Type B pancreatic cell (in vitro differentiated cells): ENCODE measurements at regions not wholly inside any gene's neighbourhood (a gene's known extent, or its start where the extent isn't known, plus 50 kb on each side); places are given as distances from the start of the nearest gene placed in this dataset.

Source experiments
- DNase-seq: peaks from one replicate; pipeline ENCODE4 v3.0.0; 2021; ENCODE audit warnings: mixed read lengths; ENCODE audit not compliant: unreplicated experiment; ENCODE audit errors: extremely low spot score
- H3K27ac Mint-ChIP-seq: 2 replicates; pipeline ENCODE4 v1.8.0; 2021; ENCODE audit warnings: mild to moderate bottlenecking, mixed read lengths
- H3K27me3 Mint-ChIP-seq: 2 replicates; pipeline ENCODE4 v1.8.0; 2021; ENCODE audit warnings: mixed read lengths
- H3K36me3 Mint-ChIP-seq: 2 replicates; pipeline ENCODE4 v1.8.0; 2021; ENCODE audit warnings: mixed read lengths
- H3K4me1 Mint-ChIP-seq: one replicate; pipeline ENCODE4 v1.8.0; 2021; ENCODE audit warnings: mixed read lengths; ENCODE audit not compliant: unreplicated experiment
- H3K4me3 Mint-ChIP-seq: 2 replicates; pipeline ENCODE4 v1.8.0; 2021; ENCODE audit warnings: mild to moderate bottlenecking, mixed read lengths
- H3K9me3 Mint-ChIP-seq: 2 replicates; pipeline ENCODE4 v1.8.0; 2021; ENCODE audit warnings: mixed read lengths
- TF ChIP-seq, protein P1 (sequence below): fragments of 200-600 bp; sonication (generic); conservative IDR thresholded peaks from 2 replicates; pipeline ENCODE4 v1.5.0; 2021; ENCODE audit warnings: antibody characterized with exemption, mild to moderate bottlenecking

GRCh38 chr2:171238946-171239345 lies 78.3 kb upstream of the TLK1 start:
- DNase-seq, result no peak
- TF ChIP-seq, protein P1, sequence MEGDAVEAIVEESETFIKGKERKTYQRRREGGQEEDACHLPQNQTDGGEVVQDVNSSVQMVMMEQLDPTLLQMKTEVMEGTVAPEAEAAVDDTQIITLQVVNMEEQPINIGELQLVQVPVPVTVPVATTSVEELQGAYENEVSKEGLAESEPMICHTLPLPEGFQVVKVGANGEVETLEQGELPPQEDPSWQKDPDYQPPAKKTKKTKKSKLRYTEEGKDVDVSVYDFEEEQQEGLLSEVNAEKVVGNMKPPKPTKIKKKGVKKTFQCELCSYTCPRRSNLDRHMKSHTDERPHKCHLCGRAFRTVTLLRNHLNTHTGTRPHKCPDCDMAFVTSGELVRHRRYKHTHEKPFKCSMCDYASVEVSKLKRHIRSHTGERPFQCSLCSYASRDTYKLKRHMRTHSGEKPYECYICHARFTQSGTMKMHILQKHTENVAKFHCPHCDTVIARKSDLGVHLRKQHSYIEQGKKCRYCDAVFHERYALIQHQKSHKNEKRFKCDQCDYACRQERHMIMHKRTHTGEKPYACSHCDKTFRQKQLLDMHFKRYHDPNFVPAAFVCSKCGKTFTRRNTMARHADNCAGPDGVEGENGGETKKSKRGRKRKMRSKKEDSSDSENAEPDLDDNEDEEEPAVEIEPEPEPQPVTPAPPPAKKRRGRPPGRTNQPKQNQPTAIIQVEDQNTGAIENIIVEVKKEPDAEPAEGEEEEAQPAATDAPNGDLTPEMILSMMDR, result no peak
- H3K27ac Mint-ChIP-seq, result no peak overlapping the region
- peaks cover under 1% of the 10 kb centered on the region for H3K9me3 Mint-ChIP-seq
- H3K4me3 Mint-ChIP-seq, result no peak overlapping the region
- no peaks in the 10 kb centered on the region for H3K27me3 Mint-ChIP-seq
- H3K4me1 Mint-ChIP-seq, result no peaks in the 10 kb centered on the region
- H3K36me3 Mint-ChIP-seq, result no peaks in the 10 kb centered on the region

GRCh38 chr2:171237751-171238505 lies 77.2 kb upstream of the TLK1 start:
- no peaks in the 10 kb centered on the region for H3K4me1 Mint-ChIP-seq
- no peak overlapping the region for H3K4me3 Mint-ChIP-seq
- no peaks in the 10 kb centered on the region for H3K27me3 Mint-ChIP-seq
- H3K27ac Mint-ChIP-seq, result no peak overlapping the region
- DNase-seq, result no peak
- no peaks in the 10 kb centered on the region for H3K36me3 Mint-ChIP-seq
- TF ChIP-seq, protein P1, result no peak
- no peaks in the 10 kb centered on the region for H3K9me3 Mint-ChIP-seq

GRCh38 chr2:171235262-171235881 lies 74.7 kb upstream of the TLK1 start:
- Mint-ChIP-seq H3K4me1 (no peaks in the 10 kb centered on the region), H3K27me3 (no peaks in the 10 kb centered on the region), H3K36me3 (no peaks in the 10 kb centered on the region), H3K9me3 (no peaks in the 10 kb centered on the region), H3K27ac (peak overlapping the region; percentile 48), H3K4me3 (no peak overlapping the region)
- TF ChIP-seq, protein P1, result no peak
- no peak for DNase-seq

DNA sequence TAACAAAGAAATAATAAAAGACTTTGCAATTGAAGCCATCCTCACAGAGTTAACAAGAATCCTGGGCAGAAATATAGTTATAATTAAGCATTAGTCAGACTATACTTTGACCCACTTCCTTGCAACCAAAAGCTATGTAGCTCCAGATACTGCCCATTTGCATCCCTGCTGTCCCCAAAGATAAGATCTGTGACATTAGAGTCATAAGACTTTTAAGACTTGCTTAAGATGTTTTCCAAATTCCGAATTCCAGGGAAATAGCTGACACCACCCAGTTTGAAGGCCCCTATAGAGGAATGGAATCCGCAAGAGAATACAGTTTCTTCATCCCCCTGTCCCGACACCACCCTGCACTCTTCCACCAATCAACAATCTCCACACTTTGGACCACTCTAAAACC lies 69.5 kb upstream of the TLK1 start:
- H3K4me3 Mint-ChIP-seq, result no peak overlapping the region
- no peaks in the 10 kb centered on the region for H3K27me3 Mint-ChIP-seq
- H3K4me1 Mint-ChIP-seq, result no peaks in the 10 kb centered on the region
- no peaks in the 10 kb centered on the region for H3K36me3 Mint-ChIP-seq
- no peak for DNase-seq
- no peak overlapping the region for H3K27ac Mint-ChIP-seq
- TF ChIP-seq, protein P1, result no peak
- no peaks in the 10 kb centered on the region for H3K9me3 Mint-ChIP-seq

GRCh38 chr2:171228826-171229225 lies 68.1 kb upstream of the TLK1 start:
- Mint-ChIP-seq H3K4me3 (no peak overlapping the region), H3K27me3 (no peaks in the 10 kb centered on the region), H3K36me3 (no peaks in the 10 kb centered on the region), H3K9me3 (no peaks in the 10 kb centered on the region), H3K27ac (no peak overlapping the region), H3K4me1 (no peaks in the 10 kb centered on the region)
- DNase-seq, result no peak
- TF ChIP-seq, protein P1, result no peak
